GM18517 (cell line): ENCODE measurements at regions not wholly inside any gene's neighbourhood (a gene's known extent, or its start where the extent isn't known, plus 50 kb on each side); places are given as distances from the start of the nearest gene placed in this dataset.
A peak's percentile ranks its signal among the peaks of the same experiment; 100 is the strongest.
"Not testable (repeated sequence)": the region's sequence is repeated elsewhere in the genome, so short reads cannot be mapped to it uniquely, and the experiment has no call there.

Experiments
- ATAC-seq: cut with Tn5 transposase; IDR thresholded peaks from one replicate; pipeline ENCODE4 v1.9.1; 2021; ENCODE audit warnings: mild to moderate bottlenecking, moderate library complexity; ENCODE audit not compliant: unreplicated experiment

DNA sequence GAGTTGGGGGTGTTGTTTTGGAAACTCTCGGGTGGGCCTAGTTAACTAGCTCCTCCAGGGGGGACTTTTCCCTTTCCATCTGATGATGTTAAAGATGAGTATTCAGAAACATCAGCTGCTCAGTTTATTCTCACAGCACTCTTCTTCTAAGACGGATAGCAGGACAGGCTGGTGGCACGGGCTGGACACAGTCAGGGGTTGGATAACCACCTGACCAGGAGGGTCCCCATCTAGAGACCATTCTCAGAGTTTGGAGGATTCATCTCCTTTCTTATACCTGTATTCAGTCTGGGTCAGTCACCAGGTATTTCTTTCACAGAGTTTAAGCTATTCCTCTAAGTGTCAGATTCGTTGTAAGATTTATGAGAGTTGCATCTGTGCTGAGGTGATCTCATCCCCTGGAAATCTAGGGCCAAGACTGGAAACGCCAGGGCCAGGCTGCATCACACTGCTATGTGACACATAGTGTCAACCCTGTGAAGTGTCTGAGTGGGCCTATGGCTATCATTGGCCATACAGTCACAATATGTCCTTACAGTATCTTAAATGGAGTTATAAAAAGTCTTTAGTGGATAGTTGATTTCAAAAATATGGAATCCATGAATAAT lies 111.7 kb downstream of the FAM50B start:
- ATAC-seq: no peak

DNA sequence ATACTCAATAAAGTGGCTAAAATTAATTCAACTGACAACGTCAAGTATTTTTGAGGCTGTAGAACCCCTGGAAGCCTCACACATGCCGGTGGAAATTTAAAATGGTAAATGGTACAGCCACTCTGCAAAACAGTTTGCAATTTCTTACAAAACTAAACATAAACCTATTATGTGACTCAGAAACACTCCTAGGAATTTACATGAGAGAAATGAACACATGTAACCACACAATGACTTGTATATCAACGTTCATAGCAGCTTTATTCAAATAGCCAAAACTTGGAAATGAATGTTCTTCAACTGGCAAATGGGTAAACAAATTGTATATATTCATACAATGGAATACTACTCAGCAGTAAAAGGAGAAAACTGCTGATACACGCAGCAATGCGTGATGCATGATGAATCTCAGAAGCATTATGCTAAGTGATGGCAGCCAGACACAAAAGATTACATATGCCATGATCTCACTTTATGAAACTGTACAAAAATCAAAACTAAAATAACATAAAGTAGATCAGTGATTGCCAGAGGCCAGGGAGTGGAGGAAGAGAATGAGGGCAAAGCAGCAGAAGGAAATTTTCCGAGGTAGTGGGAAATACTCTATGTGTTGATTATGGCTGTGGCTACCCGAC lies 112.5 kb downstream of the FAM50B start:
- no peak for ATAC-seq

DNA sequence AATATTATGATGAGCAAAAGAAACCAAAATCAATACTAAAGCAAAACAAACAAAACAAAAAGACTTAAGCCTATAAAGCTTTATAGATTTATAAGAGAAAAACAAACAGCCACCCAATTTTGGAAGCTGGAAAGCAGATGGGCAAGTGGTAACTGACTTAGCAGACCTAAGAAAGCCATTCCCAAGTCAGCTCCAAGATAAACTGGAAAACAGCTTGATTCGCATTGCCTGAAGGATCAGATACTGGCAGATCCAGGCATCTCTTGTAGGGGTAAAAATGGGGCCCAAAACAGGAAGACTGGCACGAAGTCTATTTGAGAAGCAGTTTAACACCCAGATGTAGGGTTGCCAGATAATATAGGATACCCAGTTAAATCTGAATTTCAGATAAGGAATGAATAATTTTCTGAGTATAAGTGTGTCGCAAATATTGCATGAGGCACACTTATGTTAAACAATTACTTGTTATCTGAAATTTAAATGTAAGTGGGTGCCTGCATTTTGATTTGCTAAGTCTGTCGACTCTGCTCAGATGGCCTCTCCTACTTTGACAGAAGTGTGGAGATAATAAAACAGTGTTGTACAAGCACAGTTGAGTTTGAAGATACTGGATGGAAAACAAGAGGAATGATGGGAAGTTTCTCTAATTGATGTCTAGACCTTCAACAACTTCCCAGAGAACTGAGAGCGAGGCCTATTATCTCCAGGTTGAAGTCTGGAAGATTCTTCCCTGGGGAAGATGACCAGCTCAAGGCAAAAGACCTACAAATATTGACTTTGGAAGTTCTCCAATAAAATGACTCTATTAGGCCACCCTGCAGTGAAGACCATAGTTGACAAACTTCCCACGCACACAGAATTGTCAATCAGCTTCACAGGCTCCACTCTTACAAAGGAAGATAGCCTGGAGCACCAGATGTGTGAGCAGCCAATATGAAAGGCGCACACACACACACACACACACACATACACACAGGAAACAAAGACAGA lies 113.4 kb downstream of the FAM50B start:
- no peak for ATAC-seq

DNA sequence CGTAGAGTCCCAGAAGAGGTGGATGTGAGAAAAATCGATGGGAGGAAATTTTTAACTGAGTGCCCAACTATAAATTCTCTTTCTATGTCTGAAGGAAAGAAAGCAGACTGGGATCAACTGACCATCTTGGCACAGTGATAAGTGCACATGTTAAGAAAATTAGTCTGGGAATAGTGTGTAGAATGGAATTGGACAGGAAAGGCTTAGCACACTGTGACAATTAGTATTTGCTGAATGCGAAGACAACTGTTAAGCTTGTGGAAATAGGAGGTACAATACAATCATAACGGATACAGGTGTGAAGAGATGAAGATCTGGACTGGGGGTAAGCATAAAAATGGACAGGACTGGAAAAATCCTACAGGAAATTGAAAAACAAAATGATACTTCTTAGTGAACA lies 114.3 kb downstream of the FAM50B start:
- no peak for ATAC-seq

DNA sequence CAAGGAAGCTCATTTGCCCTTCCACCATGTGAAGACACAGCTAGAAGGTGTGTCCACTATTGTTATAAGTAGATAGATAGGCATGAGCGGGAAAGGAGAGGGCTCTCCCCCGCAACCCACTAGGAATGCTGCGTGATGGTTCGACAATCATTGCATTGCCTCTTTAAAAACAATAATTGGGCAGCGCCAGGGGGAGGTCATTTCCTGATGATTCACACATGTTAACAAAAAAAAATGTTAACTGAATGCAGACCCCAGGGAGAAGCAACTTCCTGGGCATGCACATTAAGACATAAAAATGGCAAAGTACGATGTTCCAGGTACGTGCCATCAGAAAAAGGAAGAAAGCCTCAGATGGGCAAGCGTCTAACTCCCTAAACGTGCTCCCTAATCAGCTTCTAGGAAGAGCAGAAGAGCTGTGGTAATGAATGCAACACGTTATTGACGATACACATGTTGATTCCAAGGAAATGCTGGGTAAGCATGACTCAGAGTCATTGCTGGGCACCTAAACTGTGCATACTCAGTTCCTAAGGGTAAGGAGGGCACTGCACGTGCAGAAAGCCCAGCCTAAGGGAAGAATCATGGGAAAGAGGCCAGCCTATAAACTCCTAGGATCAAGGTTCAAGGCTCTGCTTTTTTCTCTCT lies 113.7 kb downstream of the FAM217A start:
- ATAC-seq: no peak

DNA sequence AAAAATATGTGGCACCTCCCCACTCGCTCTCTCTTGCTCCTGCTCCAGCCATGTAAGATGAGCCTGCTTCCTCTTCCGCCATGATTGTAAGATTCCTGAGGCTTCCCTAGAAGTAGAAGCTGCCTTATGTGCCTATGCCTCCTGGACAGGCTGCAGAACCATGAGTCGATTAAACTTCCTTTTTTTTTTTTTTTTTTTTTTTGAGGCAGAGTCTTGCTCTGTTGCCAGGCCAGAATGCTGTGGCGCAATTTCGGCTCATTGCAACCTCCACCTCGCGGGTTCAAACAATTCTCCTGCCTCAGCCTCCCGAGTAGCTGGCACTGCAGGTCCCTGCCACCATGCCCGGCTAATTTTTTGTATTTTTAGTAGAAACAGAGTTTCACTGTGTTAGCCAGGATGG lies 112.5 kb downstream of the FAM217A start:
- ATAC-seq: no peak

DNA sequence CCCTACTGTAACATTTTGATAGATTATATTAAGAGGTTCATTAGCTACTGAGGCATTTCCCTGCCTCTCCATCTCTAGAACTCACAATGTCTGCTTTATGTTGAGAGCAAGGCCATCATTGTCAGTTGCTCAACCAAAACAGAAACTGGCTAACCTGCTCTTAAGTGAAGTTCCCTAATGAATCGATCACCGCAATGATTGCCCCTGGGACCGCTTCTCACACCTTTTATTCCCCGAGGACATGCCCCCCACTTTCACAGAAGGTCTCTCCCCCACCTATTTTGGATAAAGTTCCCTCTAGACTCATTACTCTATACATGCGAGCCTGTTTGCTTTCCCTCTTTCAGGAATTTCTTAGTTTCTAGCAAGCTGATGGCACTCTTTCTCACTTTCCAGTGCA lies 108.8 kb downstream of the FAM217A start:
- ATAC-seq: no peak

DNA sequence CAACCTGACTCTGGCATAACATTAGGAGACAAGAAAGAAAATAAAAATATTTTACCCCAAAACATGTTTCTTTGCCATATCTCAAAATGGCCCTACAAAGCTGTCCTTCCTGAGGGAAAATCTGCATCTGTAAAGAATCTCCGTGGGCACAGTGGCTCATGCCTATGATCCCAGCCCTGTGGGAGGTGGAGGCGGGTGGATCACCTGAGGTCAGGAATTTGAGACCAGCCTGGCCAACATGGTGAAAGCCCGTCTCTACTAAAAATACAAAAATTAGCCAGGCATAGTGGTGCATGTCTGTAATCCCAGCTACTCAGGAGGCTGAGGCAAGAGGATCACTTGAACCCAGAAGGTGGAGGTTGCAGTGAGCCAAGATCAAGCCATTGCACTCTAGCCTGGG lies 105.8 kb downstream of the FAM217A start:
- ATAC-seq: not testable (repeated sequence)

DNA sequence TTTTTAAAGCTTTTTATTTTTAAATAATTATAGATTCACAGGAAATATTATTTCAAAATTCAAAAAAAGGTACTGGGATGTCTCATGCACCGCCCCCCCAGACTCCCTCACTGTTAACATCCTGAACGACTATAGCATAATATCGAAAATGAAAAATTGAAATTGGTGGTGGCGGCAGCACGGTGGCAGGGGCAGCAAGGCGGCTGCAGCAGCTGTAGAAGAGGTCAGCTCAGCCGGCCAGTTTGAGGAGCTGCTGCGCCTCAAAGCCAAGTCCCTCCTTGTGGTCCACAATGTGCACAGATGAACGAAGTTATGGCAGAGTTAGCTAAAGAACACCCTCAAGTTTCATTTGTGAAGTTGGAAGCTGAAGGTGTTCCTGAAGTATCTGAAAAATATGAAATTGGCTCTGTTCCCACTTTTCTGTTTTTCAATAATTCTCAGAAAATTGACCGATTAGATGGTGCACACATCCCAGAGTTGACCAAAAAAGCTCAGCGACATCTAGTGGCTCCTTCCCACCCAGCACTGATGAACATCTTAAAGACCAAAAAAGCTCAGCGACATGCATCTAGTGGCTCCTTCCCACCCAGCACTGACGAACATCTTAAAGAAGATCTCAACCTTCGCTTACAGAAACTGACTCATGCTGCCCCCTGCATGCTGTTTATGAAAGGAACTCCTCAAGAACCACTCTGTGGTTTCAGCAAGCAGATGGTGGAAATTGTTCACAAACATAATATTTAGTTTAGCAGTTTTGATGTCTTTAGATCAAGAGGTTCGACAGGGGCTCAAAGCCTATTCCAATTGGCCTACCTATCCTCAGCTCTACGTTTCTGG lies 100.8 kb downstream of the FAM217A start:
- peak; percentile 88 for ATAC-seq

DNA sequence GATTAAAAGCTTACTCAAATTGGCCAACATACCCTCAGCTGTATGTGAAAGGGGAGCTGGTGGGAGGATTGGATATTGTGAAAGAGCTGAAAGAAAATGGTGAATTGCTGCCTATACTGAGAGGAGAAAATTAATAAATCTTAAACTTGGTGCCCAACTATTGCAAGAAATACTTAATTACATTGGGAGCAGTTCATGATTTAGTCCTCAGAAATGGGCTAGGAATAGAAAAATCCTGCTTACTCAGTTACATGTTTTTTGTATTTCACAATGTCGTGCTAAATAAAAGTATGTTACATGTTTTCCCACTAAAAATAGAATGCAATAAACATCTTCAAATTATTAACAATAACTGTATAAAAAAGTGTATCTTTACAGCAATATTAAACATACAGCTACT lies 100.0 kb downstream of the FAM217A start:
- not testable (repeated sequence) for ATAC-seq

DNA sequence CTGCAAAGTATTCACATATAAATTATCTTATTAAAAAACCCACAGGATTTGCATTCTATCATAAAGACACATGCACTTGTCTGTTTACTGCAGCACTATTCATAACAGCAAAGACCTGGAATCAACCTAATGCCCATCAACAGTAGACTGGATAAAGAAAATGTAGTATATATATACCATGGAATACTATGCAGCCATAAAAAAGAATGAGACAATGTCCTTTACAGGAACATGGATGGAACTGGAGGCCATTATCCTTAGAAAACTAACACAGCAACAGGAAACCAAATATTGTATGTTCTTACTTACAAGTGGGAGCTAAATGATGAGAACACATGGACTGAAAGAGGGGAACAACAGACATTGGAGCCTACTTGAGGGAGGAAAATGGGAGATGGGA lies 97.0 kb downstream of the FAM217A start:
- no peak for ATAC-seq

DNA sequence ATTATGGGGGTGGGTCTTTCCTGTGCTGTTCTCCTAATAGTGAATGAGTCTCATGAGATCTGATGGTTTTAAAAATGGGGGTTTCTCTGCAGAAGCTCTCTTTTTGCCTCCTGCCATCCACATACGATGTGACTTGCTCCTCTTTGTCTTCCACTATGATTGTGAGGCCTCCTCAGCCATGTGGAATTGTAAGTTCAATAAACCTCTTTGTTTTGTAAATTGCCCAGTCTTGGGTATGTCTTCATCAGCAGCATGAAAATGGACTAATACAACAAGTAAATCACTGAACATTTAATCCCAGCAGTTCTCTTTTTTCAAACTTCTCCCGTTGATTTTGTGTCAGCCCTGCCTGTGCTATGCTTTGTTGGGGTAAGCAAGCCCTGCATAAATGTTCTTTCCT lies 95.2 kb downstream of the FAM217A start:
- ATAC-seq: no peak

DNA sequence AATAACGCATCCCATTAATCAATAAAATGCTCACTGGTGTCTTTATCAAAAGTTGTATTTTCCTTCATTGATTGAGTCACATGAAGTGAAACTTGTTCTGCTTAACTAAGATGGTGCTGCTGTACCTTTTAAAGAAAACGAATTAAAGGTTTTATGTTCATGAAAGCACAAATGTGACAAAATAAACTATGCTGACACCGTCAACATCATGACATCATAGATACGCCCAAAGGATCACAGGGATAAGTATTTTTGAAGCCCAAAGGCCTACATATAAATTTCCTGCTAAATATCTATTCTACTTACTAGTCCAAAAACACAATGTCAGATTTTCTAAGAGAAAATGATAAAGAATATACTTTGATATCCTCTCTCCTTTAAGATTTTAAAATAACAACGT lies 94.4 kb downstream of the FAM217A start:
- ATAC-seq: no peak

DNA sequence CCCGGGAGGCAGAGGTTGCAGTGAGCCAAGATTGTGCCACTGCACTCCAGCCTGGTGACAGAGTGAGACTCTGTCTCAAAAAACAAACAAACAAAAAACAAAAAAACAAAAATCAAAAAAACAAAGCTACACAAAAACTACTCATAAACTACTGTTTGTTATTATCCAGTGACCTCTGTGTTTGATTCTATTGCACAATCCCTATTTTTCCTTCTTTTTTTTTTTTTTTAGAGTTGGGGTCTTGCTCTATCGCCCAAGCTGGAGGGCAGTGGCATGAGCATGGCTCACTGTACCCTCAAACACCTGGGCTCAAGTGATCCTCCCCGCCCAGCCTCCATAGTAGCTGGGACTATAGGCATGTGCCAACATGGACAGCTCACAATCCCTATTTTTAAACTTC lies 92.7 kb downstream of the FAM217A start:
- no peak for ATAC-seq

DNA sequence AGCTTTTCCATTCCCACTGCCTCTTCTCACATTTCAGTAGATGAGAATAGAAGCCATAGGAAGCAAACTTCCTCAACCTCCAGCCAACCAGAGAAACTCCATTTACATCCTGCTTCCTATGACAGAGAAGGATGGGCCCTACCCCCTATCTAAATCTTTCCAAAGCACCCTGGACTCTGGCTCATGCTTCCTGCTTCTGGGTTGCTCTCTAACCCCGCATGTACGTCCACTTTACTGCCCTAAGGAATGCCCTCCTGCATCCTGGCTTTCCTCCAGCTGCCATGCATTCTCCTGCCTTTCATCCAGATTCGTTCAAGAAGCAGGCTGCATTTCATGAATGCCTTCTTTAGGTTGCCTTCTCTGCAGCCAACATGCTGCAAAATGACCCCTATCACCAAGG lies 91.9 kb downstream of the FAM217A start:
- ATAC-seq: no peak

DNA sequence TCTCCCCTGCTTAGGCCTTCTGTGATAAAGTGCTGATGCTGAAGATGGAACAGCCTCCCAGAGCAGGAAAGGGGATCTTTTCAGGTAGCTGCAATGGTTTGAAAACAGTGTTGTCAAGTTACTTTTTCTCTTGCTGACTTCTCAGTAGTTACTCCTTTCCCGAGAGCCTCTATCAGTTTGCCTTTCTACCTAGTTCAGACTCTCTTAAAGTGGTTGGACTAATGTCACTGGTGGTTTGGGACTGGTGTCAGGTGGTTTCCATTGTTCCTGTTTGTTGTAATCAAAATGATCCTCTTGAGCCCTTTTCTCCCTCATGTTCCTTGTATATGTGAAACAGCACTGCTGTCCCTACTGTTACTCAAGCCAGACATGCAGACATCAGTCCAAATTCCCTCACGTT lies 91.4 kb downstream of the FAM217A start:
- ATAC-seq: no peak

DNA sequence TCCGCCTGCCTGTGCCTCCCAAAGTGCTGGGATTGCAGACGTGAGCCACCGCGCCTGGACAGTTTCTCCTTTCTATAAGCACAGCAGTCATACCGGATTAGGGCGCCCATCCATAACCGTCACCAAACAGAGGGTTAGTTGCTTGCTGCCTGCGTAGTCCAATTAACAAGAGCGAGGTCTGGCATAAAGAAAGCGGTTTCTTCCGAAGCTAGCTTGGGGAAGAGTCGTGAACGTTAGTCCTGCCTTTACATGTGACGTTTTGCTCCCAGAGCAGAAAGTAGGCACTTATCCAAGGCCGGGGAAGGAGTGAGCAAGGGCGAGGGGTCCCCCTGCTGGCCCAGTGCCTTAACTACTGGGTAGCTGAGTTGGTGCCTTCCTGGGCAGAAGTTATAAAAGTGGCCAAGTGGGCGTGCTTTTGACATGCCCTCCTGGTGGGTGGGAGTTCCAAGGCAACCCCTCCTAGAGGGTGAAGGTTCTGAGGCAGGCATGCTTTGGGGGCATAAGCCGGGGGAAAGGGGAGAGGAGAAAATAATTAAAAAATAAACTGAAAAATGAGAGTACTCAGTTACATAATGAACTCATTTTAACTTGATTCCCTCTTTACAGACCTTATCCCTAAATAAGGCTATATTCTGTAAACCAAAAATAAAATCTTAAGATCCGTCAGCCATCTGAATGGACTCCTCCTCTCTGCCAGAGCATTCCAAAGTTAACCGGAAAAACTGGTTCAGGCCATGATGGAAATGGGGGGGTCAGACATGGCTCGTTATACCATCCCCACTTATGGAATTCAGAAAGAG lies 88.0 kb downstream of the FAM217A start:
- peak; percentile 60 for ATAC-seq

DNA sequence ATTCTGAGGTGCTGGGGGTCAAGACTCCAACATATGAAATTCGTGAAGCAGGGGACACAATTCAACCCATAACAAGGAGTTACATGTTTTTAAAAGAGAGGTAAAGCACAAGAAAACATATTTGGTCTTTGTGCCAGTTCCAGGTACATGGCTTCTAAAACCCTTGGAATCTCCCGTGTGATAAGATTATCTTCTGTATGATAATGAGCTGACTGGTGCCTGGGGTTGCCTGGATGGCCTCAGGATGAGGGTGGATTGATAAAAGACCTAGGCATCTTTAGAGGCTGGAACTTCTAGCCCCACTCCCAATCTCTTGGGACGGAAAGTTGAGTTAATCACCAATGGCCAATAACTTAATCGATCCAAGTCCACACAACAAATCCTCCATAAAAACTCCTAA lies 87.0 kb downstream of the FAM217A start:
- no peak for ATAC-seq

DNA sequence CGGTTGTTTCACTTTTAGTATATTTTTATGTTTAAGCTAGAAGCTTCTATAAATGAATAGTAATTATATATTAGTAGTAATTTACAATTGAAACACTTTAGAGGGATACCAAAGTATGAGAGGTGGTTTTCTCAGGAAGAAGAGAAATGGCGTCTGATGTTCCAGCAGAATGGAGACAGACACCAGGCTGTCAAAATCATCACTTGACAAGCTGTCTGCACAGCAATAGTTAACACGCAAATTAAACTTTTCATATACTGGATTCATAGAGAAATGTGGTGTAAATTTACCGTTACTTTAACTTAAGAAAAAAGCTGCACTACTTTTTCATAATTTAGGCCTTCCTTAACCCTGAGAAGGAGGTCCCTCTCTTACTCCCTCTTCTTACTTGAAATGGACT lies 82.6 kb downstream of the FAM217A start:
- no peak for ATAC-seq
